RPMI7951 (cell line): ENCODE measurements at regions not wholly inside any gene's neighbourhood (a gene's known extent, or its start where the extent isn't known, plus 50 kb on each side); places are given as distances from the start of the nearest gene placed in this dataset.
"Not testable (repeated sequence)": the region's sequence is repeated elsewhere in the genome, so short reads cannot be mapped to it uniquely, and the experiment has no call there.

Experiments used
- DNase-seq: peaks from one replicate; pipeline ENCODE4 v3.0.0-alpha.2; 2012; ENCODE audit warnings: low read depth

- DNase-seq: no peak
These were observed 61.9 kb upstream of the ATP12A start for GRCh38 chr13:24618011-24618955.

- no peak for DNase-seq
These were observed 60.9 kb upstream of the ATP12A start for GRCh38 chr13:24619282-24619681.

- DNase-seq: not testable (repeated sequence)
These were observed 57.6 kb upstream of the ATP12A start for GRCh38 chr13:24622481-24623148.

GRCh38 chr13:24623149-24623665, 57.0 kb upstream of the ATP12A start:
- DNase-seq: no peak

- no peak for DNase-seq
These were observed 55.8 kb upstream of the ATP12A start for GRCh38 chr13:24624363-24624762.

- DNase-seq: no peak
These were observed 55.4 kb upstream of the ATP12A start for GRCh38 chr13:24624801-24625231.

GRCh38 chr13:24625331-24625731, 54.9 kb upstream of the ATP12A start:
- no peak for DNase-seq

- DNase-seq: no peak
These were observed 54.0 kb upstream of the ATP12A start for GRCh38 chr13:24625870-24626849.

- no peak for DNase-seq
These were observed 53.0 kb upstream of the ATP12A start for GRCh38 chr13:24627090-24627714.

GRCh38 chr13:24627946-24628345, 52.3 kb upstream of the ATP12A start:
- DNase-seq: no peak

- no peak for DNase-seq
These were observed 50.9 kb upstream of the ATP12A start for GRCh38 chr13:24629320-24629719.

GRCh38 chr13:24630121-24630520, 50.1 kb upstream of the ATP12A start:
- no peak for DNase-seq
